ENCODE measurements at regions not wholly inside any gene's neighbourhood (a gene's known extent, or its start where the extent isn't known, plus 50 kb on each side); places are given as distances from the start of the nearest gene placed in this dataset.

GRCh38 chr10:4024516-4025245 is 239.7 kb upstream of the KLF6 start:
- DNase-seq (ENCODE audit: low read depth in 2 of 2) = no peak

GRCh38 chr10:4024027-4024426 is 239.0 kb upstream of the KLF6 start:
- DNase-seq (ENCODE audit: low read depth in 2 of 2) = no peak

DNA sequence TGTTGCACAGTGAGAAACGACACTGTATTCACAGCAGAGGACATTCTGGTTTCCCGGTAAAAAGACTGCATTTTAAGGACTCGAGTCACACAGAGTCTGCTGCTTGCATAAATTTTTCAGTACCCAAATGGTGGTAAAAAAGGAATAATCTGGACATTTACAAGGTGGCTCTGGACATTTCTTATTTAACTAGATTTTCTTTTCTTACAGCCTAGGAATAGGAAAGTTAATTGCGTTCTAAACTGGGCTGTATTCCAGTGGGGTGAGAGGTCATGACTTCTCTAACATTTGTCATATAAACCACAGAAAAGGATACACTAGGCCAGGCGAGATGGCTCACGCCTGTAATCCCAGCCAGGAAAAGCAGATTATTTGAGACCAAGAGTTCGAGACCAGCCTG is 237.5 kb upstream of the KLF6 start:
- no peak for DNase-seq (ENCODE audit: low read depth in 2 of 2)

- DNase-seq (ENCODE audit: low read depth in 2 of 2) = no peak
Observed at GRCh38 chr10:4020631-4021030, 235.6 kb upstream of the KLF6 start.

GRCh38 chr10:4018054-4018511 is 233.1 kb upstream of the KLF6 start:
- DNase-seq (ENCODE audit: low read depth in 2 of 2) = no peak

- DNase-seq (ENCODE audit: low read depth in 2 of 2) = no peak
Observed at GRCh38 chr10:4017336-4017735, 232.3 kb upstream of the KLF6 start.

GRCh38 chr10:4016214-4016740 is 231.3 kb upstream of the KLF6 start:
- DNase-seq (ENCODE audit: low read depth in 2 of 2) = no peak

DNA sequence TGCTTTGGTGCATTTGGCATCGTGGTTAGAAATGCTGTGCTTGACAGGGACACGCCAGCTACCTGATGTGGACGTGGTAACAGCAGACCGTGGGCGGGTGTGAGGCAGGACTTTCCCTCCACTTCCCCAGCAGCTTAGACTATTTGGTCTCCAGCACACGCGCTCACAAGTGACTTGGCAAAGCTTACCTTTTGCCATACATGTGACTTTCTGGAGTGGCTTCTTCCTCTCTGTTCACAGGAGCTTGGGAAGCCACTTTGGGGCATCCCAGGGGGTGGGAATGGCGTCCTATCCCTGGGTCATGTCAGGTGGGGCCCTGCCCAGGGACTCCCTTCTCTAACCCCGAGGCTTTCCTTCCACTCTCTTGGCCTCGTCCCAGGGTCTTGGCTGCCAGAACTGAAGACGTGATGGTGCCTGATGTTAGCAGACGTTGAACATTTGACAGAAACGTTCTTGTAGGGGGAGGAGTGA is 228.7 kb upstream of the KLF6 start:
- peak; percentile 42 to 55 for DNase-seq (ENCODE audit: low read depth in 2 of 2)

DNA sequence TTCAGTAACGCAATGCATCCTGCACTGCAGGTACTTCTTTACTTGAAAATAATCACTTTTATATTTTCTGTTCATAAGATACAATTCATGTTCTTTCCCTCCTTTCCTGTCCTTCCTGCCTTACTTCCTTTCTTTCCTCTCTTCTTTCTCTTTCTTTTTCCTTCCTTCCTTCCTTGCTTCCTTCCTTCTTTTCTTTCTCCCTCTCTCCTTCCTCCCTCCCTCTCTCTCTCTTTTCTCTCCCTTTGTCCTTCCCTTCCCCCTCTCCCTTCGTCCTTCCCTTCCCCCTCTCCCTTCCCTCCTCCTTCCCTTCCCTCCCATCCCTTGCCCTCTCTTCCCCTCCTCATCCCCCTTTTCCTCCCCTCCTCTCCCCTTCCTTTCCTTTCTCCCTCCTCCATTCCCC is 227.8 kb upstream of the KLF6 start:
- DNase-seq (ENCODE audit: low read depth in 2 of 2) = no peak

DNA sequence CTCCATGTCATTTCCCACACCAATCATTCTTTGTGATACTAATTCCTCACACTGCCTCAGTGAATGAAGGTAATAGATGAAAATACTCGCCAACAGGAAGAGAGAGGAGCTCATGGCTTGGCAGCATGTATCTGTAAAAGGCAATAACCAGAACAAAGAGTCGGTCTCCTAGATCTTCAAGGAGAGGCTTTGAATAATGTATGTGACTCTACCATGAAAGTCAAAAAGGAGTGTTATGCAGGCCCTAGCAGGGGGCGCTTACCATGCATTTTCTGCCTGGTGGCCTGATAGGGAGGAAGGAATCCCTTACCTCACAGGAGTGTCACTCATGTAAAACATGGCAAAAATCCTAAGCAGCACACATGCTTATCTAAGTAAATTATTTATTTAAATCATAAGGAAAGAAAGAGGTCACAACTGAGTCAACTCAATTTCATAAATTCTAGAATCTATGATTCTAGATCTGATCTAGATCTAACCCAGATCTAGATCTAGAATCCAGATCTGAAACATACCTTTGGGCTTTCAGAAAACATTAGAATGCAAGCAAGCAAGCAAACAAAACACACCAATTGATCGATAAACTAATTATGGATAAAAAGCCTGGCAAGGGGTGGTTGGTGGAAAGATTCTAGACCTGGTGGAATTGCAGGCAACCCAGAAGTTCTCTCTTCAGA is 226.3 kb upstream of the KLF6 start:
- no peak for DNase-seq (ENCODE audit: low read depth in 2 of 2)

GRCh38 chr10:4008676-4009382 is 223.8 kb upstream of the KLF6 start:
- no peak for DNase-seq (ENCODE audit: low read depth in 2 of 2)

- no peak for DNase-seq (ENCODE audit: low read depth in 2 of 2)
Observed at GRCh38 chr10:4007771-4008170, 222.8 kb upstream of the KLF6 start.

GRCh38 chr10:4006858-4007257 is 221.8 kb upstream of the KLF6 start:
- DNase-seq (ENCODE audit: low read depth in 2 of 2) = no peak

- DNase-seq (ENCODE audit: low read depth in 2 of 2) = no peak
Observed at GRCh38 chr10:4006051-4006450, 221.0 kb upstream of the KLF6 start.

DNA sequence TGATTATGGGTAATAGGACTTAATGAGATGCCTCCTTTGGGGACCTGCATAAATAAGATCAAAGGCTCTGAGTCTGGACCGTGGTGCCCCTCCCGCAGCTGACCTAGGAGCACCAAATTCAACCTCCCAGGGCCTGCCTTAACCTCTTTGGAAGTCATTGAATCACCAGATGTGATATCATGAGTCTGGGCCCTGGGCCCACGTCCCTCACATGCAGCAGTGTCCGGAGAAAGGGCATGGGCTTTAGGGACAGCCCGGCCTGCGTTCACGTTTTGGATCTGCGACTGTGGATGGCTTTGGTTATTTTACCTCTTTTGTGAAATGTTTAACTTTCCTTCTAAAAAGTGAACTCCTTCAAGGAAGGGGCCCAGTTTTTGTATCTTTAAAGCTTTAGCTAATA is 220.0 kb upstream of the KLF6 start:
- no peak for DNase-seq (ENCODE audit: low read depth in 2 of 2)

GRCh38 chr10:4004144-4004543 is 219.1 kb upstream of the KLF6 start:
- DNase-seq (ENCODE audit: low read depth in 2 of 2) = no peak

GRCh38 chr10:4003348-4003973 is 218.5 kb upstream of the KLF6 start:
- DNase-seq (ENCODE audit: low read depth in 2 of 2) = no peak

GRCh38 chr10:4001811-4002210 is 216.8 kb upstream of the KLF6 start:
- DNase-seq (ENCODE audit: low read depth in 2 of 2) = no peak

DNA sequence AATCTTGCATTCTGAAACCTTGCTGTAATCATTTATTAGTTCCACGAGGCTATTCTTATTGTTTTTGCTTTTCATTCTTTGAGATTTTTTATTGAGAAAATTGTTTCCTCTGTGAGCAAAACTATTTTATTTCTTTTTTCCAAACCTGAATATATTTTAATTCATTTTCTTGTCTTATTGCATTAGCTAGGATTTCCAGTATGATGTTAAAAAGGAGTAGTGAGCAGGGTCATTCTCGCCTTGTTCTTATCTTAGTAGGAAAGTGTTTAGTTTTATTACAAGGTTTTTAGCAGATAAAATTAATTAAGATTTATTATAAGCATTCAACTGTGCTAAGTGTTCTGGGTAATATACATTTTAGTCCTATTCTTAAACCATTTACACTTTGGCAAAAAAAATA is 214.6 kb upstream of the KLF6 start:
- no peak for DNase-seq (ENCODE audit: low read depth in 2 of 2)

DNA sequence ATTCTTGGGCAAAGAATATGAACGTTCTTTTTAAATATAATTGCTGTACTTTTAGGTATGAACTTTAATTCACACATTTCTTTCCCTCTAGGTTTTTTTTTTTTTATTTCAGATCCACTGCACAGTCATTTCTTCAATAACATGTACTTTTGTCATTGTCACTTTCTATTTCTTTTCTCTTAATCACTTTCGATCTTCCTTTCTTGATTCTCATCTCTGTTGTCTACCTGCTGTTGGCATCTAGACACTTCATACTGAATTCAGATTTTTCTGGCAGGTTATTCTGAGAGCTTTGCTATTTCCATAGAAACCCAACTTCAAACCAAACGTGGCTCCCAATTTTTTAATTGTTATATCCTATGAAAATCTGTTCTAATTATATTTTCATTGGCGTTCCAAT is 211.7 kb upstream of the KLF6 start:
- DNase-seq (ENCODE audit: low read depth in 2 of 2) = no peak

DNA sequence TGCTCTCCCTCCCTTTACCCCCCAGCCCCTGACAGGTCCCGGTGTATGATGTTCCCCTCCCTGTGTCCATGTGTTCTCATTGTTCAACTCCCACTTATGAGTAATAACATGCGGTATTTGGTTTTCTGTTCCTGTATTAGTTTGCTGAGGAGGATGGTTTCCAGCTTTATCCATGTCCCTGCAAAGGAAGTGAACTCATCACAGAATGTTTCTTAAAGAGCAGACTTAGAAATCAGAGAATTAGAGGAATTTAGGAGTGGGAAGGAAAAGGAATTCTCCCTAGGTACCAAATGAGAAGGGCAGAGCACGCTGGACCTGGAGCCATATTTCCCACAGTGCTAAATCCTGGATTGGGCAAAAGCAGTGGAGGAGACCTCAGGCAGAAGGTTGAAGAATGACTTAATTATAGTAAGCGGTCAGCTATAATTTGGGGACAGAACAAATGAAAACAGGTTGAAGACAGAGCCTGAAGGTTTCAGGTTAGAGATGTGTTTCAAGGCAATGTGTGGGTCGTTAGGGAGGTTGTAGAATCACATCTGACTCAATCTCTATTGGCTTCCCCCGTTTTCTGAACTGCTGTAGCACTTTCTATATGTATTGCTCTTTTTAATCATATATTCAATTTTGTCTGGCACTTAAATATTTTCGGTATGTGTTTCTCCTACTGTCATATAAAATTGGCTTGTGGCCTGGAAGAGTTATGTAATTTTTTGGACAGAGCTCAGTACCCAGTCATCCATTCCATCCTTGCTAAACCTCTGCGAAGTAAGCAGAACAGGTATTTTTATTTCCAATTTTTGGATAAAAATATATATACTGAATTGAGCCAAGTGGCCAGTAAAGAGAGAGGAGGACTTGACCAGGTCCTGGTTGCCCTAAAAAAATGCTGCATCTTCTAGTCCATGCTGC is 210.5 kb upstream of the KLF6 start:
- DNase-seq (ENCODE audit: low read depth in 2 of 2) = no peak

Data from activated CD4-positive, alpha-beta T cell treated with anti-CD3 and anti-CD28 coated beads for 24 hours (primary cell).